Bronchial epithelial cell (primary cell): ENCODE measurements at regions not wholly inside any gene's neighbourhood (a gene's known extent, or its start where the extent isn't known, plus 50 kb on each side); places are given as distances from the start of the nearest gene placed in this dataset.

Experiments
- DNase-seq: peaks from one replicate; pipeline ENCODE4 v3.0.0-alpha.2; 2010; ENCODE audit warnings: low read depth
- FAIRE-seq: peaks from 2 replicates; lab custom pipeline; 2011; peaks lifted over from hg19 to GRCh38; lab: Jason Lieb, UNC
- H3K27me3 ChIP-seq: 2 replicates; pipeline ENCODE4 v1.5.1; 2011; ENCODE audit warnings: low read length; ENCODE audit not compliant: control insufficient read depth, insufficient read depth
- H3K36me3 ChIP-seq: 2 replicates; pipeline ENCODE4 v1.5.1; 2011; ENCODE audit warnings: low read length; ENCODE audit not compliant: control insufficient read depth, insufficient read depth
- H3K4me3 ChIP-seq: 2 replicates; pipeline ENCODE4 v1.5.1; 2011; ENCODE audit warnings: mild to moderate bottlenecking, low read depth, low read length, control low read depth
- TF ChIP-seq, protein P1 (sequence below): IDR thresholded peaks from 2 replicates; pipeline ENCODE4 v1.5.1; 2011; ENCODE audit warnings: mild to moderate bottlenecking, moderate library complexity, low read length, control low read depth, inconsistent platforms; ENCODE audit not compliant: insufficient read depth, severe bottlenecking

DNA sequence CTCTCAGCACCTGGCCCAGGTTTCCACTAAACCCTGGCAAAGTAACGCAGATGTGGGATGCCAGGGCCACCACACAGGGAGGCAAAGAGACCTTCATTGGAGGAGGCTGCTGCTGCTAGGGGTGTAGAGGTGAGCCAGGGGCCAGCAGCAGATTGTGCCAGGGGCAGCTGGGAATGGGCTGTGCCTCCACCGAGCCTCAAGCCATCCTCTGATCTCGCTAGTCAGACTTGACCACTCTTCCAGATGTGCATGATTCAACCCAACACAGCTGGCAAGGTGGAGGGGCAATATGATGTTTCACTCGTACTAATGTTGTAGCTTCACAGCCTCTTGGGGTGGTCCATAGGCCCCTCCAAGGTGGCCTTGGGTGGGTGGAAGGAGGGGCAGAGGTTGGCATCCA, 73.0 kb upstream of the MRPS6 start:
- H3K4me3 ChIP-seq, result no peak overlapping the region
- no peak for FAIRE-seq

DNA sequence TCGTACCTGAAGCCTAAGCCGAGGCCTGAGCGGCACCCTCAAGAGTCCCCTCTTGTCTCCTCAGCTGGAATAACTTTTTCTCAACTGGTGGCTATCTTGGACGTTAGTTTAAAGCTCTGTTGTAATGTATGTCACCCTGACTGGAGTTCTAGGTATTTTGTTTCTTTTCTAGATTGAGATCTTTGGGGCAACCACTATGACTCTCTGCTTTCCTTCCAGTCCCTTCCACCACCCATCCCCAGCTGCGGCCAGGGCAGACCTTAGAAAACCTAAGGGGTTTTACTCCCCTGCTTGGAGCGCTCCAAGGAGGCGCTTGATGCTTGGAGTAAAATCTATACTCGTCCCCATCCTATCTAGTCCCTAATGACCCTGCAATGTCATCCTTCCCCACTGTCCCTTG, 74.6 kb upstream of the MRPS6 start:
- Histone ChIP-seq H3K36me3 (no peaks in the 10 kb centered on the region), H3K27me3 (no peaks in the 10 kb centered on the region), H3K4me3 (no peak overlapping the region)
- FAIRE-seq (no peak), DNase-seq (no peak)
- TF ChIP-seq, protein P1, sequence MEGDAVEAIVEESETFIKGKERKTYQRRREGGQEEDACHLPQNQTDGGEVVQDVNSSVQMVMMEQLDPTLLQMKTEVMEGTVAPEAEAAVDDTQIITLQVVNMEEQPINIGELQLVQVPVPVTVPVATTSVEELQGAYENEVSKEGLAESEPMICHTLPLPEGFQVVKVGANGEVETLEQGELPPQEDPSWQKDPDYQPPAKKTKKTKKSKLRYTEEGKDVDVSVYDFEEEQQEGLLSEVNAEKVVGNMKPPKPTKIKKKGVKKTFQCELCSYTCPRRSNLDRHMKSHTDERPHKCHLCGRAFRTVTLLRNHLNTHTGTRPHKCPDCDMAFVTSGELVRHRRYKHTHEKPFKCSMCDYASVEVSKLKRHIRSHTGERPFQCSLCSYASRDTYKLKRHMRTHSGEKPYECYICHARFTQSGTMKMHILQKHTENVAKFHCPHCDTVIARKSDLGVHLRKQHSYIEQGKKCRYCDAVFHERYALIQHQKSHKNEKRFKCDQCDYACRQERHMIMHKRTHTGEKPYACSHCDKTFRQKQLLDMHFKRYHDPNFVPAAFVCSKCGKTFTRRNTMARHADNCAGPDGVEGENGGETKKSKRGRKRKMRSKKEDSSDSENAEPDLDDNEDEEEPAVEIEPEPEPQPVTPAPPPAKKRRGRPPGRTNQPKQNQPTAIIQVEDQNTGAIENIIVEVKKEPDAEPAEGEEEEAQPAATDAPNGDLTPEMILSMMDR, result no peak

More for the DNA sequence above, 73.0 kb upstream of the MRPS6 start:
- no peaks in the 10 kb centered on the region for H3K36me3 ChIP-seq
- TF ChIP-seq, protein P1, result no peak
- DNase-seq, result no peak
- no peaks in the 10 kb centered on the region for H3K27me3 ChIP-seq

DNA sequence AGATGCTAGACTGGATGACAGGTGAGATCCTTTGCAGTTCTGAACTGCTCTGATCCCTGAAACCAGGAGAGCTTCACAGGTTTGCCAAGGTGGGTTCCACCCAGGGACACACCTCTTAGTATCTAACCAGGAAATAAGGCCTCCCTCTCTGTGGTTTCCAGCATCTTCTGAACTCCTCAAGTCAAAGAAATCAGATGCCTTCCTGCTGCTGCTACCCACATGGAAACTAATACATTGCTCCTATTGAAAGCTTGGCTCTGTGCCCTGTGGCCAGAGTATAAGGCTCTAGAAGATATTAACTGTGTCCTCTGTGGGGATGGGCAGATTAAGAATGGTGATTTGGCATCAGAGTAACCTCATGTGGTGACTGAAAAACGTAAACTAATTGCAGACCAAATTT, 75.0 kb upstream of the MRPS6 start:
- no peaks in the 10 kb centered on the region for H3K36me3 ChIP-seq
- no peaks in the 10 kb centered on the region for H3K27me3 ChIP-seq
- TF ChIP-seq, protein P1, result no peak
- FAIRE-seq (no peak), DNase-seq (no peak)
- H3K4me3 ChIP-seq, result no peak overlapping the region

DNA sequence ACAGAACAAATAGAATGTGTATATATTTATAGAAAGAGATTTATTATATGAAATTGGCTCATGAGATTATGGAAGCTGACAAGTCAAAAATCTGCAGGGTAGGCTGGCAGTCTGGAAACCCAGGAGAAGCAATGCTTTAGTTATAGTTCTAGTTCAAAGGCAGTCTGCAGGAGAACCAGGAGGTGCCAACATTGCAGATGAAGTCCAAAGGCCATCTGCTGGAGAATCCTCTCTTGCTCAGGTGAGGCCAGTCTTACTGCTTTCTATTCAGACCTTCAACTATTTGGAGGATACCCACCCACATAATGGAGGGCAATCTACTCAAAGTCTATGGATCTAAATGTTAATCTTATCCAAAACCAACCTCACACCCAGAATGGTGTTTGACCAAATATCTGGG, 75.9 kb upstream of the MRPS6 start:
- no peak for DNase-seq
- Histone ChIP-seq H3K27me3 (no peaks in the 10 kb centered on the region), H3K4me3 (no peak overlapping the region), H3K36me3 (no peaks in the 10 kb centered on the region)
- TF ChIP-seq, protein P1, result no peak
- no peak for FAIRE-seq

DNA sequence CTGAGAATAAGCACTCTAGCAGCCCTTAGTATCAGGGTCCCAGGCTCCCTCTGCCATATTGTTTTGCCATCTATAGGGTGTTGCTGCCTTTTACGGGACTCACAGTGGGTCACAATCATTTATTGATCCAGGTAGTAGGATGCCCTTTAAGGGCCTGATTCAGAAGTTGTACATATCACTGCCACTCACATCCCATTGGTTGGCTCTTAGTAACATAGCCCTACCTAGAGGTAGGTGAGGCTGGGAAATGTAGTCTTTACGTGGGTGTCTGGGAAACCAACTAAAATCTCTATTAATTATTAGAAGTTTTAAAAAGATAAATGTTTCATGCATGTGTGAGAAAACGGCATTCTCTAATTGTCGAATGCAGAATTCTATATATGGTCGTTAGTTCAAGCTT, 78.8 kb upstream of the ATP5PO start:
- H3K27me3 ChIP-seq, result no peaks in the 10 kb centered on the region
- TF ChIP-seq, protein P1, result no peak
- no peak for DNase-seq
- no peaks in the 10 kb centered on the region for H3K36me3 ChIP-seq
- no peak overlapping the region for H3K4me3 ChIP-seq
- no peak for FAIRE-seq
